GM10248 (cell line): ENCODE measurements at regions not wholly inside any gene's neighbourhood (a gene's known extent, or its start where the extent isn't known, plus 50 kb on each side); places are given as distances from the start of the nearest gene placed in this dataset.

Source experiments
- CTCF ChIA-PET: fragments of 300-600 bp; sonication (Branson Sonifier 250); formaldehyde crosslinking; extraction: SDS; loops from one replicate; lab custom pipeline; 2021; ENCODE audit warnings: antibody characterized with exemption; lab: Yijun Ruan, JAX
- POLR2A ChIA-PET: fragments of 350-650 bp; sonication (Branson Sonifier 250); formaldehyde crosslinking; extraction: SDS; loops from one replicate; lab custom pipeline; 2020; ENCODE audit warnings: antibody characterized with exemption; lab: Yijun Ruan, JAX
- DNase-seq: peaks from one replicate; pipeline ENCODE4 v3.0.0; 2012; ENCODE audit errors: extremely low spot score
- CTCF ChIP-seq: IDR thresholded peaks from 2 replicates; pipeline ENCODE4 v1.5.1; 2012; ENCODE audit warnings: mild to moderate bottlenecking, low read depth; ENCODE audit errors: extremely low read depth, missing control alignments, control extremely low read depth

GRCh38 chr4:45100956-45101818, 374.8 kb upstream of the GNPDA2 start:
- POLR2A ChIA-PET: no interaction called here
- CTCF ChIA-PET: interaction anchor here (0.9 kb wide), 1 partner anchor 10 kb away, joined by 3 read pairs; no protein-coding TSS in a partner anchor
- TF ChIP-seq CTCF: no peak
- DNase-seq: no peak

- ChIA-PET CTCF (interaction anchor here (1.5 kb wide), 1 partner anchor 11 kb away, joined by 4 read pairs; no protein-coding TSS in a partner anchor), POLR2A (no interaction called here)
- DNase-seq: no peak
- no peak for TF ChIP-seq CTCF
Observed at GRCh38 chr4:45099471-45099870, 373.1 kb upstream of the GNPDA2 start.

- no peak for TF ChIP-seq CTCF
- CTCF ChIA-PET: interaction anchor here (1.2 to 1.9 kb wide), 2 partner anchors 9 to 17 kb away, joined by 4 to 5 read pairs; no protein-coding TSS in a partner anchor
- POLR2A ChIA-PET: no interaction called here
- no peak for DNase-seq
Observed at GRCh38 chr4:45094684-45095083, 368.3 kb upstream of the GNPDA2 start.

GRCh38 chr4:45082101-45082500, 355.7 kb upstream of the GNPDA2 start:
- ChIA-PET POLR2A (no interaction called here), CTCF (no interaction called here)
- DNase-seq: no peak
- TF ChIP-seq CTCF: no peak

DNA sequence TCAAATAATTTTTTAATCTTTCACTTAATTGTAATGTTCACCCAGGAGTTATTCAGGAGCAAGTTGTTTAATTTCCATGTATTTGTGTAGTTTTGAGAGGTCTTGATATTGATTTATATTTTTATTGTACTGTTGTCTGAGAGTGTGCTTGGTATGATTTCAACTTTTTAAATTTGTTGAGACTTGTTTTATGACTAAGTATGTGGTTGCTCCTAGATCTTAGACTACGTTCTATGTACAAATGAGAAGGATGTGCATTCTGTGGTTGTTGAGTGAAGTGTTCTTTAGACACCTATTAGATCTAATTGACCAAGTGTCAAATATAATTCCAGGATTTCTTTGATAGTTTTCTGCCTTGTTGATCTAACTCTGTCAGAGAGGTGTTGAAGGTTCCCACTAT, 353.3 kb upstream of the GNPDA2 start:
- ChIA-PET CTCF (no interaction called here), POLR2A (no interaction called here)
- no peak for DNase-seq
- TF ChIP-seq CTCF: no peak

DNA sequence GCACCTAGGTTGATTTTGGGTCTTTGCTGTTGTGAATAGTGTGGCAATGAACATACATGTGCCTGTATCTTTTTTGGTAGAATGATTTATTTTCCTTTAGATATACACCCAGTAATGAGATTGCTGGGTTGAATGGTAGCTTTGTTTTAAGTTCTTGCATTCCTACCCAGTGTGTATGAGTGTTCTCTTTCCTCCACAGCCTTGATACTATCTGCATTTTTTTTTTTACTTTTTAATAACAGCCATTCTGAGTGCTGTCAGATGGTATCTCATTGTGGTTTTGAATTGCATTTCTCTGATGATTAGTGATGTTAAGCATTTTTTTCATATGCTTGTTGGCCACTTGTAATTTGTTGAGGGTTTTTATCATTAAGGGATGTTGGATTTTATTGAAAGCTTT, 351.8 kb upstream of the GNPDA2 start:
- no peak for TF ChIP-seq CTCF
- no peak for DNase-seq
- POLR2A ChIA-PET: no interaction called here
- CTCF ChIA-PET: no interaction called here
